ENCODE measurements at regions not wholly inside any gene's neighbourhood (a gene's known extent, or its start where the extent isn't known, plus 50 kb on each side); places are given as distances from the start of the nearest gene placed in this dataset.

GRCh38 chr4:3878678-3879077 is 112.5 kb downstream of the ADRA2C start:
- BruUV-seq (replicated peaks) = no TSS peak
- in situ Hi-C loops (cut with MboI) (no loop called here), intact Hi-C loops (cut with micrococcal nuclease; ENCODE audit: unreplicated experiment) (no loop called here)
- Histone ChIP-seq H3K4me1 (ENCODE audit: control insufficient read depth, insufficient read depth, low read length) (no peaks in the 10 kb centered on the region), H4K20me1 (ENCODE audit: control insufficient read depth, insufficient read depth) (no peaks in the 10 kb centered on the region), H3K36me3 (ENCODE audit: control insufficient read depth in 2 of 2, insufficient read depth in 2 of 2, low read length in 1 of 2) (no peaks in the 10 kb centered on the region), H3K9me3 (replicated peaks; ENCODE audit: control insufficient read depth, insufficient read depth, low read length) (peaks cover 8% of the 10 kb centered on the region; the same call in 1 of the 3 replicates), H3K27me3 (replicated peaks in 1 of 2; ENCODE audit: control insufficient read depth in 2 of 2, insufficient read depth in 2 of 2, low read length in 1 of 2) (peaks cover 5 to 6% of the 10 kb centered on the region in 2 experiments), H2AFZ (ENCODE audit: control insufficient read depth, low read depth, low read length) (no peak overlapping the region), H3K9ac (ENCODE audit: control insufficient read depth, insufficient read depth, low read length) (no peak overlapping the region), H3K4me2 (ENCODE audit: control insufficient read depth, insufficient read depth) (no peak overlapping the region), H3K4me3 (no peak overlapping the region), H3K79me2 (ENCODE audit: control insufficient read depth, insufficient read depth, low read length) (no peaks in the 10 kb centered on the region), H3K27ac (ENCODE audit: control insufficient read depth, insufficient read depth) (no peak overlapping the region)
- ChIA-PET RAD21 (ENCODE audit: unreplicated experiment) (no interaction called here), CTCF (no interaction called here), POLR2A (no interaction called here), SMC1A (ENCODE audit: uncharacterized antibody, unreplicated experiment) (no interaction called here)
- TF ChIP-seq CHD4 (IDR thresholded peaks at IDR 0.05) (no peak), SUZ12 (IDR thresholded peaks at IDR 0.05; ENCODE audit: unreplicated experiment) (no peak), CTCF (IDR thresholded peaks at IDR 0.05 in 2 of 3, conservative IDR thresholded peaks at IDR 0.05 in 1 of 3; ENCODE audit: control insufficient read depth in 2 of 3, extremely low read depth in 1 of 3, insufficient read depth in 1 of 3, low read depth in 3 of 3, low read length in 3 of 3) (no peak), SPI1 (IDR thresholded peaks at IDR 0.05; ENCODE audit: borderline replicate concordance, insufficient read depth, low read depth, low read length) (no peak), PAX5 (IDR thresholded peaks at IDR 0.05; ENCODE audit: borderline replicate concordance, low read depth, low read length) (no peak), POLR2AphosphoS5 (IDR thresholded peaks at IDR 0.05; ENCODE audit: low read length) (no peak), ZNF24 (IDR thresholded peaks at IDR 0.05) (no peak), FOS (IDR thresholded peaks at IDR 0.05; ENCODE audit: borderline replicate concordance, extremely low read depth, insufficient read length) (no peak), ZNF592 (IDR thresholded peaks at IDR 0.05) (no peak), NR2C2 (IDR thresholded peaks at IDR 0.05; ENCODE audit: borderline replicate concordance, control insufficient read depth, insufficient read length, low read depth) (no peak), RELB (IDR thresholded peaks at IDR 0.05; ENCODE audit: low read depth) (no peak), HDAC6 (IDR thresholded peaks at IDR 0.05; ENCODE audit: unreplicated experiment) (no peak), LARP7 (IDR thresholded peaks at IDR 0.05) (no peak), STAT1 (conservative IDR thresholded peaks at IDR 0.05) (no peak), MEF2A (IDR thresholded peaks at IDR 0.05; ENCODE audit: insufficient read depth, low read depth, low read length) (no peak), CBX3 (IDR thresholded peaks at IDR 0.05; ENCODE audit: borderline replicate concordance, low read depth) (no peak)
- no peak for FAIRE-seq
- 0% methylated on average over 2 of the region's 2 CpGs for WGBS (ENCODE audit: insufficient coverage, insufficient replicate concordance, low lambda C conversion rate, missing lambda C conversion rate)
- no peak for DNase-seq (ENCODE audit: low read depth, low spot score)
- ATAC-seq = no peak

All from GM12878 (cell line).